ENCODE measurements at regions not wholly inside any gene's neighbourhood (a gene's known extent, or its start where the extent isn't known, plus 50 kb on each side); places are given as distances from the start of the nearest gene placed in this dataset.

GRCh38 chr20:50387218-50387995 is 122.8 kb upstream of the PTPN1 start:
- in situ Hi-C loops (cut with MboI; ENCODE audit: low sequenced_read_pairs): no loop called here

GRCh38 chr20:50387996-50388332 is 122.2 kb upstream of the PTPN1 start:
- in situ Hi-C loops (cut with MboI; ENCODE audit: low sequenced_read_pairs): no loop called here

GRCh38 chr20:50388733-50389437 is 121.3 kb upstream of the PTPN1 start:
- in situ Hi-C loops (cut with MboI; ENCODE audit: low sequenced_read_pairs): no loop called here

- in situ Hi-C loops (cut with MboI; ENCODE audit: low sequenced_read_pairs): no loop called here
Observed at GRCh38 chr20:50389438-50389807, 120.8 kb upstream of the PTPN1 start.

- in situ Hi-C loops (cut with MboI; ENCODE audit: low sequenced_read_pairs): no loop called here
Observed at GRCh38 chr20:50389808-50390684, 120.1 kb upstream of the PTPN1 start.

GRCh38 chr20:50390685-50391443 is 119.3 kb upstream of the PTPN1 start:
- in situ Hi-C loops (cut with MboI; ENCODE audit: low sequenced_read_pairs): no loop called here

GRCh38 chr20:50391444-50392137 is 118.6 kb upstream of the PTPN1 start:
- in situ Hi-C loops (cut with MboI; ENCODE audit: low sequenced_read_pairs): no loop called here

- in situ Hi-C loops (cut with MboI; ENCODE audit: low sequenced_read_pairs): no loop called here
Observed at GRCh38 chr20:50392138-50392866, 117.9 kb upstream of the PTPN1 start.

GRCh38 chr20:50393242-50393641 is 116.9 kb upstream of the PTPN1 start:
- in situ Hi-C loops (cut with MboI; ENCODE audit: low sequenced_read_pairs): no loop called here

GRCh38 chr20:50393990-50394561 is 116.1 kb upstream of the PTPN1 start:
- in situ Hi-C loops (cut with MboI; ENCODE audit: low sequenced_read_pairs): no loop called here

GRCh38 chr20:50394569-50394968 is 115.6 kb upstream of the PTPN1 start:
- in situ Hi-C loops (cut with MboI; ENCODE audit: low sequenced_read_pairs): no loop called here

- in situ Hi-C loops (cut with MboI; ENCODE audit: low sequenced_read_pairs): no loop called here
Observed at GRCh38 chr20:50395251-50395729, 114.9 kb upstream of the PTPN1 start.

GRCh38 chr20:50395914-50396488 is 114.2 kb upstream of the PTPN1 start:
- in situ Hi-C loops (cut with MboI; ENCODE audit: low sequenced_read_pairs): no loop called here

GRCh38 chr20:50396623-50397022 is 113.6 kb upstream of the PTPN1 start:
- in situ Hi-C loops (cut with MboI; ENCODE audit: low sequenced_read_pairs): no loop called here

GRCh38 chr20:50397058-50397457 is 113.1 kb upstream of the PTPN1 start:
- in situ Hi-C loops (cut with MboI; ENCODE audit: low sequenced_read_pairs): no loop called here

- in situ Hi-C loops (cut with MboI; ENCODE audit: low sequenced_read_pairs): no loop called here
Observed at GRCh38 chr20:50398064-50398463, 112.1 kb upstream of the PTPN1 start.

- in situ Hi-C loops (cut with MboI; ENCODE audit: low sequenced_read_pairs): no loop called here
Observed at GRCh38 chr20:50398471-50398820, 111.7 kb upstream of the PTPN1 start.

- in situ Hi-C loops (cut with MboI; ENCODE audit: low sequenced_read_pairs): no loop called here
Observed at GRCh38 chr20:50398821-50399554, 111.2 kb upstream of the PTPN1 start.

Measured in HL-60/S4 treated with phorbol 12-myristate 13-acetate at 8.2 ng/mL for 4 days and 3 days (cell line).